GM23248 (cell line): ENCODE measurements at regions not wholly inside any gene's neighbourhood (a gene's known extent, or its start where the extent isn't known, plus 50 kb on each side); places are given as distances from the start of the nearest gene placed in this dataset.

Experiments used
- DNase-seq: peaks from one replicate; pipeline ENCODE4 v3.0.0-alpha.2; 2015
- H2AFZ ChIP-seq: fragments of 200-600 bp; sonication (generic); 2 replicates; pipeline ENCODE4 v1.6.1; 2016; ENCODE audit warnings: antibody characterized with exemption
- H3F3A ChIP-seq: fragments of 200-600 bp; sonication (generic); 2 replicates; pipeline ENCODE4 v1.6.1; 2016; ENCODE audit warnings: mild to moderate bottlenecking, antibody characterized with exemption, mixed run types; ENCODE audit not compliant: insufficient read depth
- H3K27ac ChIP-seq: fragments of 200-600 bp; sonication (generic); 2 replicates; pipeline ENCODE4 v1.5.1; 2016; ENCODE audit warnings: mild to moderate bottlenecking
- H3K27me3 ChIP-seq: fragments of 200-600 bp; sonication (generic); replicated peaks from 2 replicates; pipeline ENCODE4 v1.6.1; 2016; ENCODE audit warnings: mild to moderate bottlenecking; ENCODE audit not compliant: insufficient read depth
- H3K36me3 ChIP-seq: fragments of 200-600 bp; sonication (generic); 2 replicates; pipeline ENCODE4 v1.6.1; 2016; ENCODE audit warnings: low read depth, mild to moderate bottlenecking
- H3K4me1 ChIP-seq: fragments of 200-600 bp; sonication (generic); 2 replicates; pipeline ENCODE4 v1.6.1; 2016; ENCODE audit warnings: mild to moderate bottlenecking; ENCODE audit not compliant: insufficient read depth
- H3K4me2 ChIP-seq: fragments of 200-600 bp; sonication (generic); one replicate; pipeline ENCODE4 v1.6.1; 2016; ENCODE audit warnings: mild to moderate bottlenecking; ENCODE audit not compliant: unreplicated experiment
- H3K4me3 ChIP-seq: fragments of 200-600 bp; sonication (generic); 2 replicates; pipeline ENCODE4 v1.5.1; 2016; ENCODE audit warnings: mild to moderate bottlenecking
- H3K79me2 ChIP-seq: fragments of 200-600 bp; sonication (generic); 2 replicates; pipeline ENCODE4 v1.6.1; 2016; ENCODE audit warnings: mild to moderate bottlenecking; ENCODE audit not compliant: insufficient read depth
- H3K9ac ChIP-seq: fragments of 200-600 bp; sonication (generic); 2 replicates; pipeline ENCODE4 v1.6.1; 2016; ENCODE audit warnings: mild to moderate bottlenecking
- H3K9me2 ChIP-seq: fragments of 200-600 bp; sonication (generic); 2 replicates; pipeline ENCODE4 v1.6.1; 2016; ENCODE audit warnings: mixed run types, mild to moderate bottlenecking, moderate library complexity; ENCODE audit not compliant: insufficient read depth
- H3K9me3 ChIP-seq: fragments of 200-600 bp; sonication (generic); one replicate; pipeline ENCODE4 v1.6.1; 2017; ENCODE audit warnings: low read depth
- H4K20me1 ChIP-seq: fragments of 200-600 bp; sonication (generic); 2 replicates; pipeline ENCODE4 v1.6.0; 2016; ENCODE audit not compliant: insufficient read depth
- EZH2 ChIP-seq: fragments of 200-600 bp; sonication (generic); IDR thresholded peaks from 2 replicates; pipeline ENCODE4 v1.6.1; 2018; ENCODE audit warnings: antibody characterized with exemption, mild to moderate bottlenecking; ENCODE audit not compliant: insufficient read depth, poor library complexity, severe bottlenecking
- EZH2phosphoT487 ChIP-seq: fragments of 200-600 bp; sonication (generic); IDR thresholded peaks from 2 replicates; pipeline ENCODE4 v1.6.1; 2018; ENCODE audit warnings: antibody characterized with exemption, moderate library complexity, mild to moderate bottlenecking, low read depth; ENCODE audit not compliant: insufficient read depth
- WGBS, 2 experiments: methylation state at CpG; one replicate each; pipeline ENCODE4 v1.1.6; 2015 to 2017; ENCODE audit warnings: low lambda C conversion rate in 2 of 2, low coverage in 1 of 2; ENCODE audit errors: missing lambda C conversion rate in 2 of 2; 5-methylcytosine and 5-hydroxymethylcytosine counted together
- in situ Hi-C: fragments of 300-500 bp; cut with MboI; formaldehyde crosslinking; loops from 2 replicates; pipeline ENCODE4 v1.15.0; 2020

- peaks cover 10% of the 10 kb centered on the region for H3F3A ChIP-seq
- no peaks in the 10 kb centered on the region for H3K9me3 ChIP-seq
- H3K79me2 ChIP-seq: no peaks in the 10 kb centered on the region
- H3K36me3 ChIP-seq: no peaks in the 10 kb centered on the region
- no peaks in the 10 kb centered on the region for H4K20me1 ChIP-seq
- H2AFZ ChIP-seq: peak overlapping the region; percentile 39; the same call in 1 of the 2 replicates
- peak overlapping the region; percentile 37; the same call in 1 of the 2 replicates for H3K27ac ChIP-seq
- peak overlapping the region; percentile 39 for H3K4me2 ChIP-seq
- in situ Hi-C loops: no loop called here
- TF ChIP-seq EZH2phosphoT487 (no peak), EZH2 (no peak)
- no peak overlapping the region for H3K4me3 ChIP-seq
- H3K4me1 ChIP-seq: peaks cover 10% of the 10 kb centered on the region
- no peaks in the 10 kb centered on the region; the same call in 1 of the 2 replicates for H3K27me3 ChIP-seq
- peak; percentile 76 for DNase-seq
- WGBS, 2 experiments: 3 to 9% methylated on average over 6 of the region's 6 CpGs
- no peak overlapping the region for H3K9ac ChIP-seq
- no peaks in the 10 kb centered on the region for H3K9me2 ChIP-seq
These were observed 159.5 kb downstream of the SOD2 start for GRCh38 chr6:159533568-159533967.

GRCh38 chr6:159533016-159533415 lies 160.0 kb downstream of the SOD2 start:
- no peak overlapping the region for H3K9ac ChIP-seq
- no peaks in the 10 kb centered on the region for H3K9me2 ChIP-seq
- 18 to 31% methylated on average over 1 of the region's 1 CpG for WGBS, 2 experiments
- peaks cover 10% of the 10 kb centered on the region for H3F3A ChIP-seq
- H3K27me3 ChIP-seq: no peaks in the 10 kb centered on the region; the same call in 1 of the 2 replicates
- DNase-seq: peak; percentile 26
- H3K36me3 ChIP-seq: no peaks in the 10 kb centered on the region
- in situ Hi-C loops: no loop called here
- H3K4me1 ChIP-seq: peaks cover 10% of the 10 kb centered on the region
- peak overlapping the region; percentile 39; the same call in 1 of the 2 replicates for H2AFZ ChIP-seq
- peak overlapping the region; percentile 39 for H3K4me2 ChIP-seq
- peak overlapping the region; percentile 37; the same call in 1 of the 2 replicates for H3K27ac ChIP-seq
- no peaks in the 10 kb centered on the region for H3K79me2 ChIP-seq
- no peaks in the 10 kb centered on the region for H4K20me1 ChIP-seq
- TF ChIP-seq EZH2 (no peak), EZH2phosphoT487 (no peak)
- no peak overlapping the region for H3K4me3 ChIP-seq
- H3K9me3 ChIP-seq: no peaks in the 10 kb centered on the region

- H3K4me2 ChIP-seq: no peak overlapping the region
- no peaks in the 10 kb centered on the region for H3K9me2 ChIP-seq
- H3K4me3 ChIP-seq: no peak overlapping the region
- H3K9ac ChIP-seq: no peak overlapping the region
- H3K36me3 ChIP-seq: no peaks in the 10 kb centered on the region
- no peak for DNase-seq
- H3K4me1 ChIP-seq: peaks cover 10% of the 10 kb centered on the region
- TF ChIP-seq EZH2phosphoT487: no peak
- TF ChIP-seq EZH2: no peak
- H2AFZ ChIP-seq: no peak overlapping the region
- H3K27me3 ChIP-seq: no peaks in the 10 kb centered on the region; the same call in 1 of the 2 replicates
- WGBS, 2 experiments: 88 to 93% methylated on average over 6 of the region's 6 CpGs
- peaks cover 10% of the 10 kb centered on the region for H3F3A ChIP-seq
- H3K79me2 ChIP-seq: no peaks in the 10 kb centered on the region
- in situ Hi-C loops: no loop called here
- no peaks in the 10 kb centered on the region for H3K9me3 ChIP-seq
- no peak overlapping the region for H3K27ac ChIP-seq
- no peaks in the 10 kb centered on the region for H4K20me1 ChIP-seq
These were observed 160.9 kb downstream of the SOD2 start for GRCh38 chr6:159532155-159532554.

- Histone ChIP-seq H3F3A (peaks cover 10% of the 10 kb centered on the region), H3K27me3 (no peaks in the 10 kb centered on the region), H3K36me3 (no peaks in the 10 kb centered on the region), H3K4me2 (no peak overlapping the region), H3K79me2 (no peaks in the 10 kb centered on the region), H3K27ac (no peak overlapping the region), H3K9me3 (no peaks in the 10 kb centered on the region), H3K4me3 (no peak overlapping the region), H4K20me1 (no peaks in the 10 kb centered on the region), H3K9me2 (no peaks in the 10 kb centered on the region), H3K4me1 (peaks cover 10% of the 10 kb centered on the region), H3K9ac (no peak overlapping the region), H2AFZ (no peak overlapping the region)
- 23 to 28% methylated on average over 7 of the region's 7 CpGs for WGBS, 2 experiments
- in situ Hi-C loops: no loop called here
- no peak for TF ChIP-seq EZH2
- TF ChIP-seq EZH2phosphoT487: no peak
- DNase-seq: peak; percentile 12
These were observed 163.1 kb downstream of the SOD2 start for GRCh38 chr6:159529934-159530333.

- no peaks in the 10 kb centered on the region; the same call in 1 of the 2 replicates for H3K27me3 ChIP-seq
- WGBS, 2 experiments: 75 to 87% methylated on average over 1 of the region's 1 CpG
- no peaks in the 10 kb centered on the region for H3F3A ChIP-seq
- no peaks in the 10 kb centered on the region for H3K79me2 ChIP-seq
- H3K27ac ChIP-seq: no peak overlapping the region
- H3K4me2 ChIP-seq: no peak overlapping the region
- no peak for DNase-seq
- no peak overlapping the region for H3K4me3 ChIP-seq
- in situ Hi-C loops: no loop called here
- H3K9me2 ChIP-seq: no peaks in the 10 kb centered on the region
- H4K20me1 ChIP-seq: no peaks in the 10 kb centered on the region
- H3K36me3 ChIP-seq: no peaks in the 10 kb centered on the region
- H3K9ac ChIP-seq: no peak overlapping the region
- no peak for TF ChIP-seq EZH2
- TF ChIP-seq EZH2phosphoT487: no peak
- H2AFZ ChIP-seq: no peak overlapping the region
- no peaks in the 10 kb centered on the region for H3K9me3 ChIP-seq
- H3K4me1 ChIP-seq: no peaks in the 10 kb centered on the region
These were observed 165.7 kb downstream of the SOD2 start for GRCh38 chr6:159527351-159527750.
